Right lobe of liver (tissue), 6 donors: ENCODE measurements at regions not wholly inside any gene's neighbourhood (a gene's known extent, or its start where the extent isn't known, plus 50 kb on each side); places are given as distances from the start of the nearest gene placed in this dataset.

Experiments
- ATAC-seq, 4 donors: fragments of 200-7000 bp; cut with Tn5 transposase; one replicate each; pipeline ENCODE4 v1.9.1; 2020; ENCODE audit warnings: mild to moderate bottlenecking in 4 of 4, moderate library complexity in 4 of 4
- DNase-seq, 3 donors: peaks; one replicate each; pipeline ENCODE4 v3.0.0-alpha.2; 2020
- H3K27ac ChIP-seq, 3 donors: fragments of 200-600 bp; one replicate each; pipeline ENCODE4 v1.8.0; 2022
- H3K27me3 ChIP-seq, 2 donors: fragments of 200-600 bp; one replicate each; pipeline ENCODE4 v1.8.0; 2022
- H3K36me3 ChIP-seq, 4 donors: fragments of 200-600 bp; sonication (generic) in 1 of 4; one replicate each; pipeline versions ENCODE4 v1.5.1 to v1.8.0; 2017 to 2022; ENCODE audit warnings: control low read depth in 1 of 4
- H3K4me1 ChIP-seq, 4 donors: fragments of 200-600 bp; sonication (generic) in 1 of 4; one replicate each; pipeline versions ENCODE4 v1.5.1 to v1.8.0; 2017 to 2022; ENCODE audit warnings: control low read depth in 1 of 4
- H3K4me3 ChIP-seq, 3 donors: fragments of 200-600 bp; one replicate each; pipeline ENCODE4 v1.8.0; 2022
- H3K9me3 ChIP-seq, 4 donors: fragments of 200-600 bp; sonication (generic) in 1 of 4; one replicate each; pipeline versions ENCODE4 v1.5.1 to v1.8.0; 2017 to 2022; ENCODE audit warnings: control low read depth in 1 of 4
- CTCF ChIP-seq, 4 donors: fragments of 200-600 bp in 3 of 4; fragments of 450-650 bp in 1 of 4; IDR thresholded peaks; one replicate each; pipeline versions ENCODE4 v1.5.1 to v1.8.0; 2016 to 2022; ENCODE audit warnings: antibody characterized with exemption in 4 of 4, mild to moderate bottlenecking in 2 of 4
- POLR2A ChIP-seq: fragments of 450-650 bp; IDR thresholded peaks from one replicate; pipeline ENCODE4 v1.6.1; 2017; ENCODE audit warnings: antibody characterized with exemption, mild to moderate bottlenecking
- WGBS: methylation state at CpG from one replicate; pipeline ENCODE4 v1.1.6; 2018; ENCODE audit warnings: low coverage, low lambda C conversion rate; ENCODE audit not compliant: insufficient coverage; ENCODE audit errors: missing lambda C conversion rate; 5-methylcytosine and 5-hydroxymethylcytosine counted together
- intact Hi-C, 2 donors: fragments of 100-400 bp; cut with DNase I; formaldehyde crosslinking; loops; one replicate each; pipeline versions ENCODE4 v1.11.2 to v1.14.1; 2022
- donor health status: DM: no; HTN: yes; CAD: no.
- donor health status: DM: no; HTN: no; CAD: no.
- donor health status: DM: no; HTN: no; CAD: no.
- donor health status: DM: no; HTN: yes; CAD: no.
- donor health status: DM: no; HTN: yes; CAD: no.

GRCh38 chr6:53203483-53203882 lies 54.8 kb upstream of the GCM1 start:
- Histone ChIP-seq H3K4me3 (no peak overlapping the region), H3K36me3 (no peaks in the 10 kb centered on the region), H3K27me3 (no peaks in the 10 kb centered on the region), H3K4me1 (no peaks in the 10 kb centered on the region), H3K27ac (no peak overlapping the region), H3K9me3 (no peaks in the 10 kb centered on the region)
- intact Hi-C loops = no loop called here
- WGBS = 66% methylated on average over 3 of the region's 3 CpGs
- TF ChIP-seq POLR2A = no peak
- TF ChIP-seq CTCF (IDR thresholded peaks at IDR 0.05) = no peak
- ATAC-seq (no peak), DNase-seq (no peak)

- intact Hi-C loops = no loop called here
- no peaks in the 10 kb centered on the region for H3K9me3 ChIP-seq
- TF ChIP-seq CTCF (IDR thresholded peaks at IDR 0.05) (no peak), POLR2A (no peak)
- no peak overlapping the region for H3K4me3 ChIP-seq
- DNase-seq (no peak), ATAC-seq (no peak)
- no peak overlapping the region for H3K27ac ChIP-seq
- no peaks in the 10 kb centered on the region for H3K27me3 ChIP-seq
- H3K36me3 ChIP-seq = no peaks in the 10 kb centered on the region
- no peaks in the 10 kb centered on the region for H3K4me1 ChIP-seq
- 100% methylated on average over 1 of the region's 1 CpG for WGBS
Measured at GRCh38 chr6:53202052-53202451, 53.4 kb upstream of the GCM1 start.

DNA sequence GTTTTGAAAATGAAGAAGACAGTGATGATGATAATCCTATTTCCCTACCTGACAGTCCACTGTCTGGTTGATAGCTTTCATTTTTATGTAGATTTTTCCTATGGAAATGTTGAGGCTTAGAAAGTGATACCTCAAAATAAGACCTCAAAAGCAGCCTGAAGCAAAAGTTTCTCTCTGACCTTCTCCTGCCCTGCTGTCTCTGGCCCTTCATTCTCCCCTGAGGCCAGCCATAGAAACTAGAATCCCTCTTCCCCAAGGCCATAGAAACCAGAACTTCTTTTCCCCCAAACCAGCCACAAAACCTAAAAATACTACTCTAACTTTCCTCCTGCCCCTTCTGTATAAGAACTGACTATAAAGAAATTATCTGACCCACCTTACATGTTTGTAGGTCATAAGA lies 52.6 kb upstream of the GCM1 start:
- no peak overlapping the region for H3K4me3 ChIP-seq
- no peaks in the 10 kb centered on the region for H3K9me3 ChIP-seq
- no peak for DNase-seq
- no peak for TF ChIP-seq POLR2A
- TF ChIP-seq CTCF (IDR thresholded peaks at IDR 0.05) = no peak
- intact Hi-C loops = no loop called here
- no peak overlapping the region for H3K27ac ChIP-seq
- no peaks in the 10 kb centered on the region for H3K36me3 ChIP-seq
- no peak for ATAC-seq
- H3K4me1 ChIP-seq = no peaks in the 10 kb centered on the region
- H3K27me3 ChIP-seq = no peaks in the 10 kb centered on the region

GRCh38 chr6:53199765-53200164 lies 51.1 kb upstream of the GCM1 start:
- H3K4me1 ChIP-seq = no peaks in the 10 kb centered on the region
- no peak for DNase-seq
- no peak overlapping the region for H3K4me3 ChIP-seq
- no peaks in the 10 kb centered on the region for H3K36me3 ChIP-seq
- intact Hi-C loops = no loop called here
- TF ChIP-seq POLR2A = no peak
- no peak for TF ChIP-seq CTCF (IDR thresholded peaks at IDR 0.05)
- no peak for ATAC-seq
- H3K27me3 ChIP-seq = no peaks in the 10 kb centered on the region
- no peak overlapping the region for H3K27ac ChIP-seq
- no peaks in the 10 kb centered on the region for H3K9me3 ChIP-seq
- WGBS = 83% methylated on average over 2 of the region's 2 CpGs

DNA sequence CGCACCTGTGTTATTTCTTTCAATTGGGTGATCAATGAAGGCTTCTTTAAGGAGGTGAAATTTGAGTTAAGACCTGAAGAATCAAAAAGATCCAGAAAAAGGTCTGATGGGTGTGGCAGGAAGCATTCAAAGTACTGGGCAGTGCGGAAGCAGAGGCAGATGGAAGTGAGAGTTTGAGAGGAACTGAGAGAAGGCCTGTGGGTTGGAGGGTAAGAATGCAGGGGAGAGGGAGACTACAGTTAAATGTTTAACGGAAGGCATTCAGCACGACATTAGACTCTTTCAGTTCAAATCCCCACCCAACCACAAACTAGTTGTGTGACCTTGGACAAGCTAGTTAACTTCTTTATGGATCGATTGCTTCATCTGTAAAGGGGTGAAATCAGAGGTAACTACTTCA lies 50.5 kb upstream of the GCM1 start:
- TF ChIP-seq CTCF (IDR thresholded peaks at IDR 0.05) (no peak), POLR2A (no peak)
- H3K27ac ChIP-seq = no peak overlapping the region
- H3K9me3 ChIP-seq = no peaks in the 10 kb centered on the region
- no peaks in the 10 kb centered on the region for H3K4me1 ChIP-seq
- no peaks in the 10 kb centered on the region for H3K36me3 ChIP-seq
- peak in 1 of 4 donors; percentile 46 for ATAC-seq
- WGBS = 66% methylated on average over 5 of the region's 5 CpGs
- DNase-seq = no peak
- H3K27me3 ChIP-seq = no peaks in the 10 kb centered on the region
- intact Hi-C loops = no loop called here
- H3K4me3 ChIP-seq = no peak overlapping the region
